PC-9 (cell line): ENCODE measurements at regions not wholly inside any gene's neighbourhood (a gene's known extent, or its start where the extent isn't known, plus 50 kb on each side); places are given as distances from the start of the nearest gene placed in this dataset.

Experiments
- CTCF ChIP-seq: fragments of 200-600 bp; sonication (generic); conservative IDR thresholded peaks from 2 replicates; pipeline ENCODE4 v1.6.1; 2017; ENCODE audit warnings: mixed run types, antibody characterized with exemption, mild to moderate bottlenecking, moderate library complexity
- EZH2 ChIP-seq: fragments of 200-600 bp; sonication (generic); IDR thresholded peaks from 2 replicates; pipeline ENCODE4 v1.8.0; 2017; ENCODE audit warnings: antibody characterized with exemption, low read depth

- TF ChIP-seq EZH2 (no peak), CTCF (no peak)
Measured at GRCh38 chr14:31967669-31967975, 109.5 kb upstream of the ARHGAP5 start.
